Nucleus accumbens (tissue), 56 donors: ENCODE measurements at regions not wholly inside any gene's neighbourhood (a gene's known extent, or its start where the extent isn't known, plus 50 kb on each side); places are given as distances from the start of the nearest gene placed in this dataset.

ENCODE experiments used
- DNase-seq, 56 donors: peaks; one replicate each; lab custom pipeline; 2025; lab: John Stamatoyannopoulos, UW

GRCh38 chr10:129369566-129369965 is 97.5 kb upstream of the MGMT start:
- DNase-seq, result no peak

GRCh38 chr10:129371541-129371940 is 95.5 kb upstream of the MGMT start:
- DNase-seq, result no peak

GRCh38 chr10:129372172-129372571 is 94.9 kb upstream of the MGMT start:
- DNase-seq, result no peak

- no peak for DNase-seq
Measured at GRCh38 chr10:129373231-129373630, 93.8 kb upstream of the MGMT start.

GRCh38 chr10:129373718-129374117 is 93.3 kb upstream of the MGMT start:
- no peak for DNase-seq

GRCh38 chr10:129375171-129375570 is 91.9 kb upstream of the MGMT start:
- DNase-seq, result no peak

- no peak for DNase-seq
Measured at GRCh38 chr10:129375912-129376311, 91.1 kb upstream of the MGMT start.

- DNase-seq, result no peak
Measured at GRCh38 chr10:129380279-129380678, 86.8 kb upstream of the MGMT start.

GRCh38 chr10:129381741-129382140 is 85.3 kb upstream of the MGMT start:
- DNase-seq, result no peak

GRCh38 chr10:129382401-129382800 is 84.6 kb upstream of the MGMT start:
- DNase-seq, result no peak

GRCh38 chr10:129383651-129384050 is 83.4 kb upstream of the MGMT start:
- no peak for DNase-seq

GRCh38 chr10:129385600-129385999 is 81.4 kb upstream of the MGMT start:
- no peak for DNase-seq

- DNase-seq, result no peak
Measured at GRCh38 chr10:129386415-129387257, 80.4 kb upstream of the MGMT start.

GRCh38 chr10:129387258-129387525 is 79.8 kb upstream of the MGMT start:
- no peak for DNase-seq

- DNase-seq, result no peak
Measured at GRCh38 chr10:129388435-129388834, 78.6 kb upstream of the MGMT start.

- DNase-seq, result no peak
Measured at GRCh38 chr10:129389194-129389593, 77.8 kb upstream of the MGMT start.

GRCh38 chr10:129390147-129390546 is 76.9 kb upstream of the MGMT start:
- DNase-seq, result no peak

- DNase-seq, result no peak
Measured at GRCh38 chr10:129390726-129391125, 76.3 kb upstream of the MGMT start.

GRCh38 chr10:129391464-129391863 is 75.6 kb upstream of the MGMT start:
- no peak for DNase-seq

GRCh38 chr10:129392855-129393254 is 74.2 kb upstream of the MGMT start:
- no peak for DNase-seq

- no peak for DNase-seq
Measured at GRCh38 chr10:129393812-129394211, 73.2 kb upstream of the MGMT start.

- no peak for DNase-seq
Measured at GRCh38 chr10:129394518-129395328, 72.3 kb upstream of the MGMT start.
